ENCODE measurements at regions not wholly inside any gene's neighbourhood (a gene's known extent, or its start where the extent isn't known, plus 50 kb on each side); places are given as distances from the start of the nearest gene placed in this dataset.

DNA sequence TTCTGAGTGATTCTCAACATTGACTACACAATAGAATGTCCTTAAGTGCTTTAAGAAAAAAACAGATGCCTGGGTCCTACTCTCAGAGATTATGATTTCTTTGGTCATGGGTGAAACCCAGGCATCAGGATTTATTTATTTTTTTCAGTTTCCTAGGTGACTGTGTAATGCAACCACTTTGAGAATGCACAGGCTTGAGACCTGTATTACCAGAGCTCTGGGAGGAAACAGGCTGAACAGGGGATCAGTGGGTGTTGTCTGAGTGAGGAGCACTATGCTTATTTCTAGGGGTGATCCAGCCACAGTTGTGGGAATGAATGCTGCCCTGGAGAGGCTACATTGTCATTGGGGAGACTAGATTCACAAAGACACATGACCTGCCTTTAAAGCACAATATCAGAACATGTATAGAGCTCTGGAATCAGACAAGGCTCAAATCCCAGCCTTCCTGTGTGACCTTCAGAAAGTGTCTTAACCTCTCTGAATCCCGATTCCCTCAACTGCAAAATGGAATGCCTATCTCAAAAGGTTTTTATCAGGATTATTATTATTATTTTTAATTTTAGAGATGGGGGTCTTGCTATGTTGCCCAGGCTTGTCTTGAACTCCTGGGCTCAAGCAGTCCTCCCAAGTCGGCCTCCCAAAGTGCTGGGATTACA is 61.6 kb upstream of the PRPS1 start:
- Histone ChIP-seq H3K9me3 (no peaks in the 10 kb centered on the region), H3K27ac (no peak overlapping the region), H3K36me3 (no peaks in the 10 kb centered on the region), H3K4me3 (no peak overlapping the region), H3K27me3 (no peaks in the 10 kb centered on the region), H3K4me1 (no peaks in the 10 kb centered on the region)
- TF ChIP-seq EP300 (IDR thresholded peaks at IDR 0.05): no peak
- TF ChIP-seq, protein P1, sequence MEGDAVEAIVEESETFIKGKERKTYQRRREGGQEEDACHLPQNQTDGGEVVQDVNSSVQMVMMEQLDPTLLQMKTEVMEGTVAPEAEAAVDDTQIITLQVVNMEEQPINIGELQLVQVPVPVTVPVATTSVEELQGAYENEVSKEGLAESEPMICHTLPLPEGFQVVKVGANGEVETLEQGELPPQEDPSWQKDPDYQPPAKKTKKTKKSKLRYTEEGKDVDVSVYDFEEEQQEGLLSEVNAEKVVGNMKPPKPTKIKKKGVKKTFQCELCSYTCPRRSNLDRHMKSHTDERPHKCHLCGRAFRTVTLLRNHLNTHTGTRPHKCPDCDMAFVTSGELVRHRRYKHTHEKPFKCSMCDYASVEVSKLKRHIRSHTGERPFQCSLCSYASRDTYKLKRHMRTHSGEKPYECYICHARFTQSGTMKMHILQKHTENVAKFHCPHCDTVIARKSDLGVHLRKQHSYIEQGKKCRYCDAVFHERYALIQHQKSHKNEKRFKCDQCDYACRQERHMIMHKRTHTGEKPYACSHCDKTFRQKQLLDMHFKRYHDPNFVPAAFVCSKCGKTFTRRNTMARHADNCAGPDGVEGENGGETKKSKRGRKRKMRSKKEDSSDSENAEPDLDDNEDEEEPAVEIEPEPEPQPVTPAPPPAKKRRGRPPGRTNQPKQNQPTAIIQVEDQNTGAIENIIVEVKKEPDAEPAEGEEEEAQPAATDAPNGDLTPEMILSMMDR (IDR thresholded peaks at IDR 0.05): no peak
- TF ChIP-seq POLR2A (IDR thresholded peaks at IDR 0.05): no peak
- no peak for TF ChIP-seq POLR2AphosphoS5 (IDR thresholded peaks at IDR 0.05)
- WGBS: 71% methylated on average over 2 of the region's 2 CpGs
- DNase-seq (ENCODE audit: low spot score in 2 of 2): no peak

DNA sequence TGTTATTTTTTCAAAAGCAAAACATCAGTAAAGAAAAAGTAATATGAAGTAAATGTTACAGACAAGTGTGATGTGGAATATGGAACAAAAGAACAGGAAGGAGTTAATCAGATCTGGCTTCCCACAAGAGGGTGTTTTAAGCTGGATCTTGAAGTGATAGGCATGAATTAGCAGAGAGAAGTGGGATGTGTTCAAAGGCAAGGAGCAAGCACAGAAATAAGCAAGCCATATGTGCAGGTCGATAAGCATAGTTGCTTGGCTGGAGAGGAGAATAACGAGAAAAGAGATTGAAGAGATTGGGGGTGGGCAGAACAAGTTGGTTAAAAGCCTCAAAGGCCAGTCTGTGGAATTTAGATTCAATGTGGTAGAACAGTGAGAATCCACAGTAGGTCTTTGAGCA is 60.9 kb upstream of the PRPS1 start:
- Histone ChIP-seq H3K4me3 (no peak overlapping the region), H3K36me3 (no peaks in the 10 kb centered on the region), H3K27ac (no peak overlapping the region), H3K4me1 (no peaks in the 10 kb centered on the region), H3K9me3 (no peaks in the 10 kb centered on the region), H3K27me3 (no peaks in the 10 kb centered on the region)
- TF ChIP-seq EP300 (IDR thresholded peaks at IDR 0.05): no peak
- TF ChIP-seq, protein P1 (IDR thresholded peaks at IDR 0.05): no peak
- no peak for TF ChIP-seq POLR2A (IDR thresholded peaks at IDR 0.05)
- TF ChIP-seq POLR2AphosphoS5 (IDR thresholded peaks at IDR 0.05): no peak
- DNase-seq (ENCODE audit: low spot score in 2 of 2): no peak
- WGBS: 57% methylated on average over 2 of the region's 2 CpGs

DNA sequence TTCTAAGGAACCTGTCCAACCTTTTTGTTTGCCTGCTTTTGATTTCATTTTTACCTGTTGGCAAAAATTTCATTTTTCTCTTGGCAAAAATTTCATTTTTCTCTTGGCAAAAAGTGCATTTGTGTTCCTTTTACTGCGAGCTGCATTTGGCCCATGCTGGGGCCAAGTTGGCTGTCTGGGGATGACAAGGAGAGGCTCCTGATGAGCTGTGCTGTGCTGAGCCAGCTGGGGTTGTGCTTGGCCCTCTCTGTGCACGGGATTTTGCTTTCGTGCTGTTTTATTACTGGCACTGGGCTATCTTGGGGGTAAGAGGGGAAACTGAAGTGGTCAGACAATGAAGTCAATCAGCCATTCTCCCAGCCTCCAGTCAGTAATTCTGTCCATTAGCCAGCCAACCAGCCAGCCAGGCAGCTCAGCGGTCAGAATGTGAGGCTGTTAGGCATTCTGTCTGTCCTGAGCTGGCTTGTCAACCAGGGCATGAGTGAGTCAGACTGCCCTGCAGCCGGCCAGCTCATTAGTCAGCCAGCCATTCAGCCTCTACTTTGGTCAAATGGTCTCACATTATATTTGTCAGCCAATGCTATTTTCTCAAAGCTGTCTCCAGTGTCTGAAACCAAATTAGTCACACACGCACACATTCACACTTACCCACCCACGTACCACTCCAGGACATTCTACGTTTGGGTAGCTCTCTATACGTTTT is 56.9 kb upstream of the PRPS1 start:
- Histone ChIP-seq H3K36me3 (no peaks in the 10 kb centered on the region), H3K27ac (no peak overlapping the region), H3K4me3 (no peak overlapping the region), H3K4me1 (no peaks in the 10 kb centered on the region), H3K9me3 (no peaks in the 10 kb centered on the region), H3K27me3 (no peaks in the 10 kb centered on the region)
- TF ChIP-seq POLR2A (IDR thresholded peaks at IDR 0.05): no peak
- TF ChIP-seq POLR2AphosphoS5 (IDR thresholded peaks at IDR 0.05): no peak
- TF ChIP-seq, protein P1 (IDR thresholded peaks at IDR 0.05): no peak
- no peak for TF ChIP-seq EP300 (IDR thresholded peaks at IDR 0.05)
- WGBS: 61% methylated on average over 9 of the region's 9 CpGs
- DNase-seq (ENCODE audit: low spot score in 2 of 2): no peak

DNA sequence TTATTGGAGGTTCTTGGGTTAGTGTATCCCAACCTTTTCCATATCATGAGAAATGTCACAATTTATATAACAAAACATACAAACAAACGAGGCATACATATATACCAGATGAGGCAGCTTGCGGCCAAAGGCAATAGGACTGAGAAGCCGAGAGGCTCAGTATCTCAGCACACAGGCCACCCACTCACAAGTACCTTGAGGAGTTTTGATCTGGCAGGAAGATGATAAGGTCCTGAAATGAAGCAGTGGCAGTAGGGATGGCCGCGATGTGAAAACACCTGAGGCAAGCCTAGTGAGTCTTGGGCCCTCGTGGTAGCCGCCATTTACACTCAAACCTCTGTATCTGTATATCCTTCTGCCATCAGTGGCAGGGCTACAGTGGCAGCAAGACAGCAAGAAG is 55.3 kb upstream of the PRPS1 start:
- TF ChIP-seq EP300 (IDR thresholded peaks at IDR 0.05): no peak
- TF ChIP-seq POLR2A (IDR thresholded peaks at IDR 0.05): no peak
- TF ChIP-seq POLR2AphosphoS5 (IDR thresholded peaks at IDR 0.05): no peak
- TF ChIP-seq, protein P1 (IDR thresholded peaks at IDR 0.05): no peak
- WGBS: 89% methylated on average over 7 of the region's 7 CpGs
- Histone ChIP-seq H3K27me3 (no peaks in the 10 kb centered on the region), H3K9me3 (no peaks in the 10 kb centered on the region), H3K36me3 (no peaks in the 10 kb centered on the region), H3K4me3 (no peak overlapping the region), H3K4me1 (no peaks in the 10 kb centered on the region), H3K27ac (no peak overlapping the region)
- DNase-seq (ENCODE audit: low spot score in 2 of 2): no peak

DNA sequence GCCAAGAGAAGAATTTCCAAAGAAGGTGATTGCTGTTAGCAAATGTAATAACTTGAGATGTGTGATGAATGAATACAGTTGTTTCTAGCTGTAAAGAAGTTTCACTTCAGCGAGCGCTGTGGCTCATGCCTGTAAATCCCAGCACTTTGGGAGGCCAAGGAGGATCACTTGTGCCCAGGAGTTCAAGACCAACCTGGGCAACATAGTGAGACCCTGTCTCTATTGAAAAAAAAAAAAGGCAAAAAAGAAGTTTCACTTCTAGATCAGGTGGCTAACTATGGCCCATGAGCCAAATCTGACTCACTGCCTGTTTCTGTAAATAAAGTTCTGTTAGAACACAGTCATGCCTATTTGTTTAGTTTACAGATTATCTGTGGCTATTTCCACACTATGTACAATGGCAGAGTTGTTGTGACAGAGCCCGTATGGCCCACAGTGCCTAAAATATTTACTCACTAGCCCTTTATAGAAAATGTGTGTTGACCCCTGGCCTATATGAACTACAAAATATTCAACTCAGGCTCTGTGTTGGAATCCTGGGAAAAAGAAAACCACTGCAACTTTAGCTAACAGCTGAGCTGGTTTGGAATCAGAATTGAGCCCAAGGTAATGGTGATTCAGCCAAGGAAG is 54.1 kb upstream of the PRPS1 start:
- Histone ChIP-seq H3K9me3 (no peaks in the 10 kb centered on the region), H3K27me3 (no peaks in the 10 kb centered on the region), H3K36me3 (no peaks in the 10 kb centered on the region), H3K4me3 (no peak overlapping the region), H3K27ac (no peak overlapping the region), H3K4me1 (no peaks in the 10 kb centered on the region)
- WGBS: 86% methylated on average over 3 of the region's 3 CpGs
- TF ChIP-seq POLR2A (IDR thresholded peaks at IDR 0.05) (no peak), EP300 (IDR thresholded peaks at IDR 0.05) (no peak), POLR2AphosphoS5 (IDR thresholded peaks at IDR 0.05) (no peak)
- no peak for DNase-seq (ENCODE audit: low spot score in 2 of 2)
